A549 (cell line): ENCODE measurements at regions not wholly inside any gene's neighbourhood (a gene's known extent, or its start where the extent isn't known, plus 50 kb on each side); places are given as distances from the start of the nearest gene placed in this dataset.

ENCODE experiments used
- ATAC-seq, 2 experiments: fragments of 200-7000 bp in 1 of 2; fragments of >200 bp in 1 of 2; cut with Nextera tagmentation in 1 of 2; cut with Tn5 transposase in 1 of 2; 3 replicates each; pipeline versions ENCODE4 v1.8.0 to v1.9.1; 2018 to 2020; ENCODE audit warnings: mild to moderate bottlenecking in 1 of 2, moderate library complexity in 1 of 2
- CTCF ChIA-PET: fragments of 300-600 bp; sonication (Branson Sonifier 250); formaldehyde crosslinking; extraction: SDS; loops from one replicate; lab custom pipeline; 2021; ENCODE audit warnings: antibody characterized with exemption, inconsistent platforms; lab: Yijun Ruan, JAX
- POLR2A ChIA-PET: fragments of 350-600 bp; formaldehyde crosslinking; extraction: SDS; loops from one replicate; lab custom pipeline; 2021; ENCODE audit warnings: antibody characterized with exemption, inconsistent platforms; lab: Yijun Ruan, JAX
- DNase-seq, 2 experiments: peaks; one replicate each; pipeline versions ENCODE4 v3.0.0 to v3.0.0-alpha.2; 2011 to 2016; ENCODE audit warnings: low read depth in 1 of 2, low spot score in 1 of 2
- FAIRE-seq: peaks from 2 replicates; lab custom pipeline; 2011; peaks lifted over from hg19 to GRCh38; lab: Jason Lieb, UNC
- H3K27ac ChIP-seq, 2 experiments: fragments of >200 bp; sonication (Bioruptor Twin); formaldehyde crosslinking; 3 replicates each; pipeline ENCODE4 v1.5.1; 2016 to 2017
- H3K4me1 ChIP-seq: fragments of >200 bp; sonication (Bioruptor Twin); formaldehyde crosslinking; 3 replicates; pipeline ENCODE4 v1.6.1; 2016
- H3K4me2 ChIP-seq: fragments of >200 bp; sonication (Bioruptor Twin); formaldehyde crosslinking; 3 replicates; pipeline ENCODE4 v1.6.1; 2016
- H3K4me3 ChIP-seq: fragments of >200 bp; sonication (Bioruptor Twin); formaldehyde crosslinking; 3 replicates; pipeline ENCODE4 v1.5.1; 2016
- H3K9me3 ChIP-seq: fragments of >200 bp; sonication (Bioruptor Twin); formaldehyde crosslinking; 3 replicates; pipeline ENCODE4 v1.6.1; 2016
- BCL3 ChIP-seq: fragments of >200 bp; sonication (Bioruptor Twin); formaldehyde crosslinking; IDR thresholded peaks from 3 replicates; pipeline ENCODE4 v1.6.1; 2016
- CBX8 ChIP-seq: fragments of 200-600 bp; sonication (generic); IDR thresholded peaks from 2 replicates; pipeline ENCODE4 v1.6.1; 2016
- CEBPB ChIP-seq, 2 experiments: fragments of >200 bp in 1 of 2; sonication (Bioruptor Twin) in 1 of 2; formaldehyde crosslinking in 1 of 2; IDR thresholded peaks; 2 replicates each; pipeline ENCODE4 v1.6.1; 2012 to 2016
- CHD4 ChIP-seq: fragments of 200-600 bp; sonication (generic); IDR thresholded peaks from 2 replicates; pipeline ENCODE4 v1.6.1; 2016; ENCODE audit warnings: antibody characterized with exemption, mild to moderate bottlenecking, borderline replicate concordance
- FOSL2 ChIP-seq, 2 experiments: fragments of 450-650 bp in 1 of 2; fragments of >200 bp in 1 of 2; sonication (Bioruptor Twin) in 1 of 2; formaldehyde crosslinking; IDR thresholded peaks; 2 replicates each; pipeline versions ENCODE4 v1.5.0 to v1.6.1; 2016 to 2020; ENCODE audit warnings: mild to moderate bottlenecking in 1 of 2, moderate library complexity in 1 of 2
- HDAC2 ChIP-seq: fragments of 200-600 bp; sonication (generic); IDR thresholded peaks from 2 replicates; pipeline ENCODE4 v1.6.1; 2016
- HOXB13 ChIP-seq: fragments of 250-450 bp; sonication (Bioruptor Pico); IDR thresholded peaks from 2 replicates; pipeline ENCODE4 v1.5.0; 2020; ENCODE audit warnings: low read depth, mild to moderate bottlenecking, moderate library complexity
- JUN ChIP-seq, 2 experiments: fragments of >200 bp; sonication (Bioruptor Twin); formaldehyde crosslinking; IDR thresholded peaks; 2 replicates in 1 of 2; 3 replicates in 1 of 2; pipeline ENCODE4 v1.6.1; 2016 to 2017
- MAFK ChIP-seq: fragments of 450-650 bp; IDR thresholded peaks from 2 replicates; pipeline ENCODE4 v1.6.1; 2014; ENCODE audit not compliant: partially characterized antibody
- MAX ChIP-seq: IDR thresholded peaks from 2 replicates; pipeline ENCODE4 v1.6.1; 2012
- NPAS2 ChIP-seq: fragments of 250-450 bp; sonication (Bioruptor Pico); IDR thresholded peaks from 2 replicates; pipeline ENCODE4 v1.8.0; 2022; ENCODE audit warnings: mild to moderate bottlenecking, moderate library complexity, borderline replicate concordance
- POLR2AphosphoS2 ChIP-seq: conservative IDR thresholded peaks from 2 replicates; pipeline ENCODE4 v1.6.1; 2012; ENCODE audit warnings: low read length, improper control_type of control experiment, inconsistent platforms
- RAD21 ChIP-seq, 2 experiments: fragments of >200 bp in 1 of 2; sonication (Bioruptor Twin) in 1 of 2; formaldehyde crosslinking in 1 of 2; IDR thresholded peaks in 1 of 2; conservative IDR thresholded peaks in 1 of 2; 2 replicates in 1 of 2; 3 replicates in 1 of 2; pipeline ENCODE4 v1.6.1; 2012 to 2018; ENCODE audit warnings: inconsistent platforms in 1 of 2
- REST ChIP-seq: fragments of 200-600 bp; sonication (generic); IDR thresholded peaks from 2 replicates; pipeline ENCODE4 v1.6.1; 2016; ENCODE audit warnings: antibody characterized with exemption, mild to moderate bottlenecking, moderate library complexity
- RNF2 ChIP-seq: fragments of 200-600 bp; sonication (generic); IDR thresholded peaks from 2 replicates; pipeline ENCODE4 v1.6.1; 2016; ENCODE audit warnings: low read depth, mild to moderate bottlenecking, antibody characterized with exemption, moderate library complexity, borderline replicate concordance
- TFCP2L1 ChIP-seq: fragments of 250-450 bp; sonication (Bioruptor Pico); IDR thresholded peaks from 2 replicates; pipeline ENCODE4 v1.5.0; 2021; ENCODE audit warnings: mild to moderate bottlenecking
- USF2 ChIP-seq: fragments of 450-650 bp; IDR thresholded peaks from 2 replicates; pipeline ENCODE4 v1.6.1; 2014; ENCODE audit warnings: antibody characterized with exemption
- ZC3H11A ChIP-seq: fragments of 450-650 bp; IDR thresholded peaks from 2 replicates; pipeline ENCODE4 v1.6.1; 2014; ENCODE audit warnings: antibody characterized with exemption, mild to moderate bottlenecking
- ZFP36 ChIP-seq: fragments of 450-650 bp; IDR thresholded peaks from 2 replicates; pipeline ENCODE4 v1.6.1; 2014; ENCODE audit warnings: borderline replicate concordance; ENCODE audit not compliant: partially characterized antibody
- WGBS: methylation state at CpG from one replicate; pipeline ENCODE4 v1.1.6; 2017; ENCODE audit errors: missing lambda C conversion rate; 5-methylcytosine and 5-hydroxymethylcytosine counted together

- no peak for FAIRE-seq
- CTCF ChIA-PET: no interaction called here
Measured at GRCh38 chr11:119983816-119984215, 154.1 kb downstream of the TRIM29 start.

GRCh38 chr11:119983240-119983732, 154.6 kb downstream of the TRIM29 start:
- Histone ChIP-seq H3K4me1 (no peaks in the 10 kb centered on the region), H3K4me3 (no peak overlapping the region), H3K27ac (no peak overlapping the region), H3K9me3 (no peaks in the 10 kb centered on the region), H3K4me2 (no peak overlapping the region)
- no peak for DNase-seq
- ChIA-PET CTCF (no interaction called here), POLR2A (no interaction called here)
- no peak for TF ChIP-seq JUN (IDR thresholded peaks at IDR 0.05)
- no peak for ATAC-seq
- FAIRE-seq: no peak
- WGBS: 5% methylated on average over 5 of the region's 5 CpGs

More at GRCh38 chr11:119983816-119984215, 154.1 kb downstream of the TRIM29 start:
- Histone ChIP-seq H3K4me3 (no peak overlapping the region), H3K9me3 (no peaks in the 10 kb centered on the region), H3K27ac (no peak overlapping the region), H3K4me1 (no peaks in the 10 kb centered on the region), H3K4me2 (no peak overlapping the region)
- POLR2A ChIA-PET: no interaction called here
- WGBS: 38% methylated on average over 5 of the region's 8 CpGs
- ATAC-seq (no peak), DNase-seq (no peak)
- no peak for TF ChIP-seq JUN (IDR thresholded peaks at IDR 0.05)
- no peak for TF ChIP-seq RNF2
- TF ChIP-seq, all 56 proteins: peak for 0

GRCh38 chr11:119982517-119983239, 155.2 kb downstream of the TRIM29 start:
- FAIRE-seq (no peak), ATAC-seq (no peak), DNase-seq (no peak)
- no peak overlapping the region for H3K4me3 ChIP-seq
- no peak overlapping the region for H3K27ac ChIP-seq
- ChIA-PET CTCF (no interaction called here), POLR2A (no interaction called here)
- H3K9me3 ChIP-seq: no peaks in the 10 kb centered on the region
- WGBS: 30% methylated on average over 8 of the region's 16 CpGs
- no peaks in the 10 kb centered on the region for H3K4me1 ChIP-seq
- H3K4me2 ChIP-seq: no peak overlapping the region
- TF ChIP-seq HDAC2 (no peak), NPAS2 (CRISPR knock-in tag) (no peak), ZFP36 (no peak), HOXB13 (CRISPR knock-in tag) (no peak), BCL3 (no peak), CHD4 (no peak), MAX (no peak), POLR2AphosphoS2 (no peak), CBX8 (no peak), MAFK (no peak), TFCP2L1 (CRISPR knock-in tag) (no peak), CEBPB (IDR thresholded peaks at IDR 0.05) (no peak), ZC3H11A (no peak), FOSL2 (IDR thresholded peaks at IDR 0.05) (no peak), FOSL2 (CRISPR knock-in tag; IDR thresholded peaks at IDR 0.05) (no peak)
- TF ChIP-seq, all 56 proteins: peak for 0

- 34% methylated on average over 7 of the region's 11 CpGs for WGBS
- CTCF ChIA-PET: no interaction called here
- H3K9me3 ChIP-seq: no peaks in the 10 kb centered on the region
- no peaks in the 10 kb centered on the region for H3K4me1 ChIP-seq
- H3K27ac ChIP-seq: no peak overlapping the region
- no peak for FAIRE-seq
- no peak for TF ChIP-seq REST
- TF ChIP-seq RAD21 (conservative IDR thresholded peaks at IDR 0.05 in 1 of 2, IDR thresholded peaks at IDR 0.05 in 1 of 2): no peak
- no peak for TF ChIP-seq CHD4
- TF ChIP-seq USF2: no peak
- TF ChIP-seq, all 56 proteins: peak for 0
- ATAC-seq (no peak), DNase-seq (no peak)
- POLR2A ChIA-PET: no interaction called here
- Histone ChIP-seq H3K4me3 (no peak overlapping the region), H3K4me2 (no peak overlapping the region)
Measured at GRCh38 chr11:119980431-119980830, 157.5 kb downstream of the TRIM29 start.
